ENCODE measurements at regions not wholly inside any gene's neighbourhood (a gene's known extent, or its start where the extent isn't known, plus 50 kb on each side); places are given as distances from the start of the nearest gene placed in this dataset.

- in situ Hi-C loops (cut with HindIII; ENCODE audit: low sequenced_read_pairs): no loop called here
- no peak for TF ChIP-seq CTCF (IDR thresholded peaks at IDR 0.05; ENCODE audit: low read depth, low read length)
- no peak overlapping the region for H3K4me3 ChIP-seq (ENCODE audit: low read depth, low read length)
- no peak for DNase-seq (ENCODE audit: low read depth, low spot score)
These were observed 306.0 kb upstream of the KAZN start for GRCh38 chr1:14292520-14292919.

- no peak for TF ChIP-seq CTCF (IDR thresholded peaks at IDR 0.05; ENCODE audit: low read depth, low read length)
- no peak overlapping the region for H3K4me3 ChIP-seq (ENCODE audit: low read depth, low read length)
- in situ Hi-C loops (cut with HindIII; ENCODE audit: low sequenced_read_pairs): no loop called here
- no peak for DNase-seq (ENCODE audit: low read depth, low spot score)
These were observed 304.5 kb upstream of the KAZN start for GRCh38 chr1:14294006-14294405.

DNA sequence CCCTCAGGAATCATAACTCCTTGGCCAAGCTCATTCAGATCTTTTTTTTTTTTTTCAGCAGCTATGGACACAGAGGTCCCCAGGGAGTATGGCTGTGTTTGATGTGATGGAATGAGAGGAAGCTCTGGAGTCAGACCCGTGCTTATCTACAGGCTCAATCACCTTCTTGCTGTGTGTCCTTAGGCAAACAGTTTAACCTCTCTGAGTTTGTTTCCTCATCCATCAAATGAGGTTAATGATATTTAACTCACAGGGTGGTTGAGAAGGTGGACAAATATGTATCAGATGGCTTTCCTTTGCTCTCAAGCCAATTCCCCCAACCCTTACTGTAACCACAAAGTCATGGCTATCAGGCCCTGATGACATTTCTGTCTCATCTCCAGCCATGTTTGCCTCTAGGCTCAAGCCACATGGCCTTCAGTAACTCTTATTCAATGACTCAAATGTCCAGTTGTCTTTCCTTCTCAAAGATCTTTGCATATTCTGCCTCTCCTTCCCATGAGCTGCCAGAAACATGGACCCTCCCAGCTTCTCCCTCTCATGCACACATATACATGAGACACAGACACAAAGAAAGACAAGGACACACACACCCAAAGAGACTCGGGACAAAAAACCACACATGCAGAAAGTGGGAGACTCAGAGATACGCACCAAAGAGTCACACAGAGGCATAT is 303.5 kb upstream of the KAZN start:
- in situ Hi-C loops (cut with HindIII; ENCODE audit: low sequenced_read_pairs): no loop called here
- no peak for TF ChIP-seq CTCF (IDR thresholded peaks at IDR 0.05; ENCODE audit: low read depth, low read length)
- no peak overlapping the region for H3K4me3 ChIP-seq (ENCODE audit: low read depth, low read length)
- no peak for DNase-seq (ENCODE audit: low read depth, low spot score)

DNA sequence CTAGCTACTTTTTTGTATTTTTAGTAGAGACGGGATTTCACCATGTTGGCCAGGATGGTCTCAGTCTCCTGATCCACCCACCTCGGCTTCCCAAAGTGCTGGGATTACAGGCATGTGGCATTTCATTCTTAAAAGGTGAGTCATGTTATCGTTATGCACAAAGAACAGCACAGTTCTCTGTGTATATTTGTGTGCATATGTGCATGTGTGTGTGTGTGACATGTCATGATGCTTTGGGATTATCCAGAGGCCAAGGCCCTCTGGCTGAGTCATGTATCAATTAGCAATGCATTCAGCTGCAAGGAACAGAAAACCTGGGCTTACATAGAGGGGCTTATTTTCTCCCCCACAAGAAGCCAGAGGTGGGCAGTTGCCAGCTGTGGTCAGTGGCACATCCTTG is 301.7 kb upstream of the KAZN start:
- DNase-seq (ENCODE audit: low read depth, low spot score): peak; percentile 49
- in situ Hi-C loops (cut with HindIII; ENCODE audit: low sequenced_read_pairs): no loop called here
- no peak for TF ChIP-seq CTCF (IDR thresholded peaks at IDR 0.05; ENCODE audit: low read depth, low read length)
- H3K4me3 ChIP-seq (ENCODE audit: low read depth, low read length): no peak overlapping the region

- no peak for TF ChIP-seq CTCF (IDR thresholded peaks at IDR 0.05; ENCODE audit: low read depth, low read length)
- no peak overlapping the region for H3K4me3 ChIP-seq (ENCODE audit: low read depth, low read length)
- no peak for DNase-seq (ENCODE audit: low read depth, low spot score)
- in situ Hi-C loops (cut with HindIII; ENCODE audit: low sequenced_read_pairs): no loop called here
These were observed 301.1 kb upstream of the KAZN start for GRCh38 chr1:14297356-14297755.

- in situ Hi-C loops (cut with HindIII; ENCODE audit: low sequenced_read_pairs): no loop called here
- no peak for DNase-seq (ENCODE audit: low read depth, low spot score)
- no peak for TF ChIP-seq CTCF (IDR thresholded peaks at IDR 0.05; ENCODE audit: low read depth, low read length)
- H3K4me3 ChIP-seq (ENCODE audit: low read depth, low read length): no peak overlapping the region
These were observed 299.7 kb upstream of the KAZN start for GRCh38 chr1:14298806-14299205.

All from astrocyte of the spinal cord (primary cell).